22Rv1 (cell line): ENCODE measurements at regions not wholly inside any gene's neighbourhood (a gene's known extent, or its start where the extent isn't known, plus 50 kb on each side); places are given as distances from the start of the nearest gene placed in this dataset.

Experiments
- H3K27ac ChIP-seq: fragments of 450-650 bp; 2 replicates; pipeline ENCODE4 v1.5.1; 2017
- ZFX ChIP-seq: fragments of 450-650 bp; IDR thresholded peaks from 2 replicates; pipeline ENCODE4 v1.6.1; 2017; ENCODE audit warnings: antibody characterized with exemption, borderline replicate concordance
- TF ChIP-seq, protein P1 (sequence below): fragments of 450-650 bp; IDR thresholded peaks from 2 replicates; pipeline ENCODE4 v1.5.1; 2017; ENCODE audit warnings: mild to moderate bottlenecking

DNA sequence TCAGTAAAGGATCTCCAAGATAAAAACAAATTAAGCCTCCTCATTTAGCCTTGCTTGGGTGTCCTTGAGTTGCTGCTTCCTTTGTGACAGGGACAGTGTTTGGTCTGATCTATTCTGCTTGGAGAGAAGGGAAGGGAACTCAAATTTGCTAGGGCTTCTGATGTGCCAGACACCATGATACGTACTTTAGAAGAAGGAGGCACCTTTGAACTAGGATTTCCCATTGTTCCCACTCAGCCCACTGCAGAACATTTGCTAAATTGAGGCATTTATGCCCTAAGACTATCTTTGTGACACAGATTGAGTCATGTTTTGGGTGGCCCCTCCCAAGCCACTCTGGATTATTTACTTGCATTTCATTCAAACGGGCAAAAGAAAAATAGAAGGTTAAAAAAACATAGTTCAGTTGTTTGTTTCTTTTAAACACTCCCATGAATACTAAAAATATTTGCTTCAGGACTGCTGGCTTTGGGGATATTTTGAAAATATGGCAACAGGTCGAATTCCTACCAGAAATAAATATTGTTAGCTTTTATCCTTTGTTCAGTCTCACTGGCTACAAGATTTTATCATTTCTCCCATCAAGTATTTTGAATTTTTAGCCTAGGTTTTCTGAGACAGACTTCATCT, 81.9 kb upstream of the WLS start:
- no peak for TF ChIP-seq ZFX
- TF ChIP-seq, protein P1, sequence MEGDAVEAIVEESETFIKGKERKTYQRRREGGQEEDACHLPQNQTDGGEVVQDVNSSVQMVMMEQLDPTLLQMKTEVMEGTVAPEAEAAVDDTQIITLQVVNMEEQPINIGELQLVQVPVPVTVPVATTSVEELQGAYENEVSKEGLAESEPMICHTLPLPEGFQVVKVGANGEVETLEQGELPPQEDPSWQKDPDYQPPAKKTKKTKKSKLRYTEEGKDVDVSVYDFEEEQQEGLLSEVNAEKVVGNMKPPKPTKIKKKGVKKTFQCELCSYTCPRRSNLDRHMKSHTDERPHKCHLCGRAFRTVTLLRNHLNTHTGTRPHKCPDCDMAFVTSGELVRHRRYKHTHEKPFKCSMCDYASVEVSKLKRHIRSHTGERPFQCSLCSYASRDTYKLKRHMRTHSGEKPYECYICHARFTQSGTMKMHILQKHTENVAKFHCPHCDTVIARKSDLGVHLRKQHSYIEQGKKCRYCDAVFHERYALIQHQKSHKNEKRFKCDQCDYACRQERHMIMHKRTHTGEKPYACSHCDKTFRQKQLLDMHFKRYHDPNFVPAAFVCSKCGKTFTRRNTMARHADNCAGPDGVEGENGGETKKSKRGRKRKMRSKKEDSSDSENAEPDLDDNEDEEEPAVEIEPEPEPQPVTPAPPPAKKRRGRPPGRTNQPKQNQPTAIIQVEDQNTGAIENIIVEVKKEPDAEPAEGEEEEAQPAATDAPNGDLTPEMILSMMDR = no peak
- H3K27ac ChIP-seq = no peak overlapping the region

DNA sequence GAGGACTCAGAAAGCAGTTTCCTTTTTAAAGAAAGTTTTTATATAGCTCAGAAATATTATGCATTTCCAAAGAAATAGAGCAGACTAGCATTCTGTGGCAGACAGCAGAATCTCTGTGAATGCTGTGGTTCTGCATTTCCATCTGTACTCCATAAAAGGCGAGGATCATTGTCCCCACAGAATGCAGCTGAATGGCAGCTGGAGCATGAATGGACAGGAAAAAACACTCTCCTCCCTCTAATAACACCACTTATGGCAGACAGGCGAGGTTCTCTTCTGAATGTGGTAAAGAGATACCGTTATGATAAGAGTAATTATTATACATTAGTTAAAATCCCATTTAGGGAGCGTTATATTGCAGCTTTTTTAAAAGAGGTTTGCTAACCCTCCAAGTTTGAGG, 81.4 kb upstream of the WLS start:
- H3K27ac ChIP-seq = no peak overlapping the region
- TF ChIP-seq ZFX = no peak
- TF ChIP-seq, protein P1 = no peak

DNA sequence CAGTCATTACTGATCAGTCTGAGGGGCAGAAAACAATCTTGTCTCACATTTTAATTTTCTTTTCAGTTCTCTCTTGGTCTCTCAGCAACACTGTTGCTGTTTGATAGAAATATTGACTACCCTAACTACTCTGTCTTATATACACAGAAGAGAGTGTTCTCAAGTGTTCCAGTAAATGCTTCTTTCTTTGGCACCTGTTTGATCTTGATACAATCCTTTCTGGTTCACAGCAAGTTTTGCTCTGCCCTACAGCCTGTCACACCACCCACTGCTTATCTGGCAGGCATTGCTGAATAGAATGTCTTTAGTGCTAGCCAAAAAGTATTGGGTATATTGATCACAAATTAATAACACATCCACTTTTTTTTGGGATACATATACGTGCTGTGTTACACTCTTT, 75.7 kb upstream of the WLS start:
- TF ChIP-seq, protein P1 = no peak
- no peak for TF ChIP-seq ZFX
- no peak overlapping the region for H3K27ac ChIP-seq

DNA sequence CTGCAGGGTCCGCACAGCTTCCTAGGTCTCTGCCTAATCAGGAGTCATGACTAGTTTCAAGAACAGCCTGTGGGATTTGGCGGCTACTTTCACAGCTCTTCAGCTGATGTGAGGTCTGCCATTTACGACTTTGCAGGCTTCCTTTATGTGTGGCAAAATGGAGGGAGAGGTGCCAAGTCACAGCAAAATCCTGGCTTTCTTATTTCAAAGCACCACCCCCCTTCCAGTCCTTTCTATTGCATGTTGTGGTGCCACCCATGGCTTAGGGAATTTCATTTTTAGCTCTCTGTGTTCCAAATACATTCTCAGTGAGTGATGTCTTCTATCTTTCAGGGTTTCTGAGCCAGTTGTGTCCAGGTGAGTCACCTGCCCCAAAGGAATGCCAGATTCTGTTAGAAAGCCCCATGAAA, 75.1 kb upstream of the WLS start:
- TF ChIP-seq ZFX = no peak
- TF ChIP-seq, protein P1 = no peak
- no peak overlapping the region for H3K27ac ChIP-seq

DNA sequence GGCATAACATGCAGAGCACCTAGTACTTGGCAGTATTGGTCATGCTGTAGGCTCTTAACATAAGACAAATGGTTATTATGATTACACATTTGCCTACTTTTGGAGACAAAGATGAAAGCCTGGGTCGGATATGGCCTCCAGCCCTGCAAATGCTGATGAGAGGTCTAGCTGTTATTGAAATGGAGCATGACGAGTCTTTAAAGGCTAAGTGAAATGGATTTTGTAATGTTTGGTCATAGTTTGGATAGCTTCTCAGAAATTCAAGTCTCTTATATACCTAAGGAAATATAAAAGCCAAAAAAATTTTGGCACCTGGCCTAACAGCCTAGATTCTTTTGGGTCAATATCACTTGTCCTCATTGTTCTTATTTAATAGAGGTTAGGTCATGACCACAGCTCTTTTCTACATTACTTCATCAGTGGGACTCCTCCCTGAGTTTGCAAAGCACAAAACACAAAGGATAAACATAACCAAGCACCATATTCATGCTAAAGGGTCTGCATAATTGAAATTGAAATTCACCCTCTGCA, 69.2 kb upstream of the WLS start:
- TF ChIP-seq, protein P1 = no peak
- no peak for TF ChIP-seq ZFX
- no peak overlapping the region for H3K27ac ChIP-seq

DNA sequence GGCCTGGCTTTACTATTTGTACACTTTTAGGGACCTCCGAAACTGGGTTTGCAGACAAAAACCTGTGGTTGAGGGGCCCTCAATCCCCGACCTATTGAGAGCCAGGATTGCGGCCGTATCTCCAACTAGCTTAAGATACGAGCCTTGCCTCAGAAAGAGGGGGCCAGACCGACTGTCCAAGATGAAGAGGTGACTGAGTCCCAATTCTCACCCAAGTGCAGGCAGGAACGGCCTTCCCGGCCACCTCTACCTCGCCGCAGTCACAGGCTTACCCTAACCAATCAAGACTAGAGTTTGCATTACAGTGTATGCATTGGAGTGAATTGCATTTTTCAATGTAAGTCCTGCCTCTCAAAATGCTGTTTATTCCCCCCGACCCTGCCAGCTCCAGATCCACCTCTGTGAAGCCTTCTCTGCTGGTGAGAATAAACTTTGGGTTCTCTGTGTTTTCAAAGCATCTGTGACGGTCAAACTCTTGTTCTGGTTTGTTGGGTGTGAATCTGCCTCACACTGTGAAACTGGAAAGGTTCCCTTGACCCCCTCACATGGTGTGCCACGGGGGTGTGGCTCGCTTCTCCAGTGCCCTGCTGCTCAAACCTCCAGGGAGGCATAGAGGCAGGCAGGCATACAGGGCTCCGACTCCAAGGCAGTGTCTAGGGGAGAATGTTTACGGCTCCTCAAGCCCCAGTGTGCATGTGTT, 62.2 kb upstream of the WLS start:
- H3K27ac ChIP-seq = no peak overlapping the region
- TF ChIP-seq, protein P1 = no peak
- no peak for TF ChIP-seq ZFX

DNA sequence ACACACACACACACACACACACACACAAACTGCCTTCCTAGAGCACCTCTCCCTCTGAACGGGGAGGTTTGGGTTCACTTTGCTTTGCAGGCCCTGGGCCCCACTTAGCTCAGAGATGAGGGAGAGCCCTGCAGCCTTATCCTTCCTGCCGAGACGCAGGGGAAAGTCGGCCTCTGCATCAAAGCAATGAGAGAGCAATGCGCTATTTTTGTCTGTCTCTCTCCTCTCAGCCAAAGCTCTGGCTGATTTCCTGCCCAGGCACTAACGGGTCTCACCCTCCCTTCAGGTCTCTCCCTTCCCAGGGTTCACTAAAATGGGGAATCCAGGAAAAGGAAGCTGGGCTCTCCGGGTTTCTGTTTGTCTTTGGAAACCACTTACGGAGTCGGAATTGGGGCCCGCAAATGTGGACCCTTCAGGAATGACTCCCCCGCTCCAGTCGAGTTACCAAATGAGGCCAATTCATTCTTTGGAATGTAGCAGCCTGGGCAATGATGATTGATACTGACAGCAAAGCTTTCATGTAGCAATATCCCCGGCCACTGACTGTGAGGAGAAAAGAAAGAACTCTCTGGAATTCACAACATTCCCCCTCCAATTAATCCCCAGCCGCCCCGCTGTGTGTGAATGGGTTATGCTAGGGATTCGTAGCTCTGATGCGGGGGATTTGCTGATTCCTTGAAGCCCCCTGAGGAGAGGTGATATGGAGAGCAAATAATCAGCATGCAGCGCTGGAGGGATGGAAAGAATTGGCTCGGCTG, 61.5 kb upstream of the WLS start:
- H3K27ac ChIP-seq = no peak overlapping the region
- TF ChIP-seq, protein P1 = no peak
